Stomach (tissue), 8 donors: ENCODE measurements at regions not wholly inside any gene's neighbourhood (a gene's known extent, or its start where the extent isn't known, plus 50 kb on each side); places are given as distances from the start of the nearest gene placed in this dataset.

ENCODE experiments used
- DNase-seq, 2 donors: peaks; one replicate each; pipeline versions ENCODE4 v3.0.0 to v3.0.0-alpha.2; 2013 to 2019
- H3K27ac ChIP-seq, 5 donors: fragments of 200-600 bp in 4 of 5; sonication (generic) in 4 of 5; one replicate each; pipeline ENCODE4 v1.5.1; 2013 to 2019; ENCODE audit warnings: mild to moderate bottlenecking in 1 of 5, moderate library complexity in 1 of 5
- H3K27me3 ChIP-seq, 3 donors: fragments of 200-600 bp; sonication (generic); one replicate each; pipeline ENCODE4 v1.5.1; 2017 to 2019; ENCODE audit warnings: mixed run types in 1 of 3
- H3K36me3 ChIP-seq, 4 donors: fragments of 200-600 bp; sonication (generic); 1 replicate in 3 of 4; 2 replicates in 1 of 4; pipeline ENCODE4 v1.5.1; 2016 to 2019
- H3K4me1 ChIP-seq, 4 donors: fragments of 200-600 bp; sonication (generic); one replicate each; pipeline ENCODE4 v1.5.1; 2016 to 2019
- H3K4me3 ChIP-seq, 4 donors: fragments of 200-600 bp; sonication (generic) in 3 of 4; one replicate each; pipeline ENCODE4 v1.5.1; 2016 to 2019; ENCODE audit warnings: mild to moderate bottlenecking in 1 of 4
- H3K9me3 ChIP-seq, 4 donors: fragments of 200-600 bp; sonication (generic); one replicate each; pipeline ENCODE4 v1.5.1; 2016 to 2019
- EP300 ChIP-seq: sonication (generic); formaldehyde crosslinking; IDR thresholded peaks from one replicate; pipeline ENCODE4 v1.6.1; 2017; ENCODE audit warnings: antibody characterized with exemption
- POLR2A ChIP-seq, 4 donors: fragments of 450-650 bp; IDR thresholded peaks; one replicate each; pipeline ENCODE4 v1.6.1; 2016; ENCODE audit warnings: antibody characterized with exemption in 4 of 4, control low read depth in 2 of 4, mild to moderate bottlenecking in 1 of 4, moderate library complexity in 1 of 4
- POLR2AphosphoS5 ChIP-seq, 3 donors: sonication (generic); formaldehyde crosslinking; IDR thresholded peaks; one replicate each; pipeline ENCODE4 v1.6.1; 2016; ENCODE audit warnings: antibody characterized with exemption in 3 of 3
- WGBS, 5 donors: extraction: QIAGEN DNeasy Blood & Tissue Kit in 3 of 5; methylation state at CpG; one replicate each; pipeline versions ENCODE4 v1.1.5 to v1.1.7; 2013 to 2018; 5-methylcytosine and 5-hydroxymethylcytosine counted together
- intact Hi-C: fragments of 100-400 bp; cut with DNase I; formaldehyde crosslinking; loops from one replicate; pipeline ENCODE4 v1.15.1; 2023; ENCODE audit warnings: low total_unique reads
- TF ChIP-seq, protein P1 (sequence below), 7 experiments: fragments of 450-650 bp in 4 of 7; fragments of 200-600 bp in 3 of 7; sonication (generic) in 3 of 7; IDR thresholded peaks; one replicate each; pipeline ENCODE4 v1.5.1; 2016 to 2019; ENCODE audit warnings: antibody characterized with exemption in 7 of 7, control low read depth in 2 of 7, mild to moderate bottlenecking in 1 of 7
- donor health status: healthy with polysubstance abuse.
- donor health status: Bipolar disorder and iron deficiency.
- donor health status: healthy.

DNA sequence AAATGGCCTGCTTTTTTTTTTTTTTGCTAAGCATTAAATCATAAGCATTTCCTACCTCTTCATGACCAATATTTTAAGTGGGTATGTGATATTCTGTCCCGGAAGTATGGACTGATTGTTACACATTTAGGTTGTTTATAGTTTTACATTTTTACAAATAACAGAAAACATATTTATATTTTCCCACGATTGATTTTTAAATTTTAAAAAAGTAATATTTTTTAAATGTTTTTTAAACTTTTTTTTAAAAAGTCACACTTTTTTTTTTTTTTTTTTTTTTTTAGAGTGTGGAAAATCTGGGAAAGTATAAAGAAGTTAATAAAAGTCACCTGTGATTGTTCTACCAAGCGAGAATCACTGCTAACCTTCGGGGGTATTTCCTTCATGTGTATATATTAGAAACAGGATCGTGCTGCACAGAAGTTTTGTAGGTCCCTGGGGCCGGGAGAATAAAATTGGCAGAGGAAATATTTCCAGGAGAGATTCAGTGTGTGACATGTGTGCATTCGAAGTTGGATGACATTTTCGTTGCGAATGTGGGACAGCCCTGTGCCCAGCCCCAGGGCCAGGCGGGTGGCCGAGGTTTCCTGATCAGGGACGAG lies 173.1 kb downstream of the CDC5L start:
- DNase-seq = no peak
- WGBS, 5 donors = 73 to 83% (median 79%) methylated on average over 12 of the region's 12 CpGs

DNA sequence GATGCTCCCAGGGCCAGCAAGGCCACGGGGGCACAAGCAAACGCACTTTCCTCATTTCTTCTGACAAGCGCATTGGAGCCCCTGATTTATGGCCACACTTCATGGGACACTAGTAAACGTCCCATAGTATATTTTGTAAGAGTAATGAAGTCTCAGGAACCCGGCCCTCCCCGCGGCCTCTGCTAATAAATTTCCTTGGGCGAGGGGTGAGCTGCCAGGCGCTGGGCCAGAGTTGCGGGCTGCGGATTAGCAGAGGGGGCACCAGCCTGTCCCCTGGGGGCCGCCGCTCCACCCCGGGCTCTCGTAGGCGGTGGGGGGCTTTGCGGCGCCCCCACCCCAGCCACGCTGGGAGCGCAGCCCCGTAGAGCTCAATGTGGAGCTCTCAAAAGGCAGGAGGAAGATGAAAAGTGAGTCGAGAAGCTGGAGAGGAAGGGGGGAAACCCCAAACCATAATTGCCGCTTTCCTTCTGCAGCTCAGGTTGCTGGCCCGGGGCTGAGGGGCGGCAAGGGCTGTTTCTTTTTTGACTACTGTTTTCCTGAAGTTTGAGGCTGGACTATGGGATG lies 173.6 kb downstream of the CDC5L start:
- H3K27ac ChIP-seq = no peak overlapping the region
- intact Hi-C loops = no loop called here
- WGBS, 5 donors = 28 to 33% (median 32%) methylated on average over 22 to 25 of the region's 25 CpGs
- peaks cover 0 to 17% (median 10%) of the 10 kb centered on the region in 3 donors for H3K27me3 ChIP-seq
- H3K4me1 ChIP-seq = peaks cover 0 to 31% (median 9%) of the 10 kb centered on the region in 4 donors
- no peaks in the 10 kb centered on the region for H3K9me3 ChIP-seq
- H3K36me3 ChIP-seq = no peaks in the 10 kb centered on the region
- H3K4me3 ChIP-seq = peak overlapping the region in 2 of 4 donors; percentile 17 to 22
- TF ChIP-seq POLR2AphosphoS5 (IDR thresholded peaks at IDR 0.05) = no peak
- no peak for TF ChIP-seq EP300
- peak in 1 of 2 donors; percentile 23 for DNase-seq

More for the DNA sequence above, 173.1 kb downstream of the CDC5L start:
- intact Hi-C loops = no loop called here
- H3K27me3 ChIP-seq = peaks cover 0 to 17% (median 10%) of the 10 kb centered on the region in 3 donors
- H3K9me3 ChIP-seq = no peaks in the 10 kb centered on the region
- peaks cover 0 to 31% (median 9%) of the 10 kb centered on the region in 4 donors for H3K4me1 ChIP-seq
- H3K27ac ChIP-seq = no peak overlapping the region
- TF ChIP-seq POLR2A (IDR thresholded peaks at IDR 0.05) = no peak
- H3K4me3 ChIP-seq = no peak overlapping the region
- H3K36me3 ChIP-seq = no peaks in the 10 kb centered on the region

- no peak for DNase-seq
- H3K27ac ChIP-seq = no peak overlapping the region
- H3K27me3 ChIP-seq = peaks cover 0 to 17% (median 10%) of the 10 kb centered on the region in 3 donors
- no peaks in the 10 kb centered on the region for H3K9me3 ChIP-seq
- H3K36me3 ChIP-seq = no peaks in the 10 kb centered on the region
- TF ChIP-seq POLR2AphosphoS5 (IDR thresholded peaks at IDR 0.05) (no peak), EP300 (no peak), POLR2A (IDR thresholded peaks at IDR 0.05) (no peak)
- TF ChIP-seq, protein P1, sequence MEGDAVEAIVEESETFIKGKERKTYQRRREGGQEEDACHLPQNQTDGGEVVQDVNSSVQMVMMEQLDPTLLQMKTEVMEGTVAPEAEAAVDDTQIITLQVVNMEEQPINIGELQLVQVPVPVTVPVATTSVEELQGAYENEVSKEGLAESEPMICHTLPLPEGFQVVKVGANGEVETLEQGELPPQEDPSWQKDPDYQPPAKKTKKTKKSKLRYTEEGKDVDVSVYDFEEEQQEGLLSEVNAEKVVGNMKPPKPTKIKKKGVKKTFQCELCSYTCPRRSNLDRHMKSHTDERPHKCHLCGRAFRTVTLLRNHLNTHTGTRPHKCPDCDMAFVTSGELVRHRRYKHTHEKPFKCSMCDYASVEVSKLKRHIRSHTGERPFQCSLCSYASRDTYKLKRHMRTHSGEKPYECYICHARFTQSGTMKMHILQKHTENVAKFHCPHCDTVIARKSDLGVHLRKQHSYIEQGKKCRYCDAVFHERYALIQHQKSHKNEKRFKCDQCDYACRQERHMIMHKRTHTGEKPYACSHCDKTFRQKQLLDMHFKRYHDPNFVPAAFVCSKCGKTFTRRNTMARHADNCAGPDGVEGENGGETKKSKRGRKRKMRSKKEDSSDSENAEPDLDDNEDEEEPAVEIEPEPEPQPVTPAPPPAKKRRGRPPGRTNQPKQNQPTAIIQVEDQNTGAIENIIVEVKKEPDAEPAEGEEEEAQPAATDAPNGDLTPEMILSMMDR (IDR thresholded peaks at IDR 0.05) = no peak
- intact Hi-C loops = no loop called here
- H3K4me1 ChIP-seq = peaks cover 0 to 31% (median 9%) of the 10 kb centered on the region in 4 donors
- H3K4me3 ChIP-seq = no peak overlapping the region
- 72 to 83% (median 76%) methylated on average over 8 of the region's 8 CpGs for WGBS, 5 donors
Observed at GRCh38 chr6:44561832-44562665, 174.5 kb downstream of the CDC5L start.

- DNase-seq = peak in 1 of 2 donors; percentile 15
- peaks cover 0 to 26% (median 8%) of the 10 kb centered on the region in 4 donors for H3K4me1 ChIP-seq
- no peaks in the 10 kb centered on the region for H3K9me3 ChIP-seq
- 55 to 78% (median 60%) methylated on average over 11 of the region's 11 CpGs for WGBS, 5 donors
- TF ChIP-seq, protein P1 (IDR thresholded peaks at IDR 0.05) = no peak
- TF ChIP-seq POLR2A (IDR thresholded peaks at IDR 0.05) (no peak), EP300 (no peak), POLR2AphosphoS5 (IDR thresholded peaks at IDR 0.05) (peak in 1 of 3 donors; percentile 27)
- H3K4me3 ChIP-seq = no peak overlapping the region
- no peak overlapping the region for H3K27ac ChIP-seq
- intact Hi-C loops = no loop called here
- H3K27me3 ChIP-seq = peaks cover 0 to 17% (median 10%) of the 10 kb centered on the region in 3 donors
- no peaks in the 10 kb centered on the region for H3K36me3 ChIP-seq
Observed at GRCh38 chr6:44563397-44563796, 175.9 kb downstream of the CDC5L start.

- no peak for DNase-seq
- 71 to 88% (median 75%) methylated on average over 6 of the region's 6 CpGs for WGBS, 5 donors
- Histone ChIP-seq H3K9me3 (no peaks in the 10 kb centered on the region), H3K36me3 (no peaks in the 10 kb centered on the region), H3K27ac (no peak overlapping the region), H3K4me1 (peaks cover 0 to 22% (median 8%) of the 10 kb centered on the region in 4 donors), H3K27me3 (peaks cover 0 to 17% (median 10%) of the 10 kb centered on the region in 3 donors), H3K4me3 (no peak overlapping the region)
- intact Hi-C loops = no loop called here
- TF ChIP-seq, protein P1 (IDR thresholded peaks at IDR 0.05) = no peak
- TF ChIP-seq POLR2A (IDR thresholded peaks at IDR 0.05) (no peak), EP300 (no peak), POLR2AphosphoS5 (IDR thresholded peaks at IDR 0.05) (no peak)
Observed at GRCh38 chr6:44564906-44565524, 177.5 kb downstream of the CDC5L start.
